Keratinocyte (primary cell): ENCODE measurements at regions not wholly inside any gene's neighbourhood (a gene's known extent, or its start where the extent isn't known, plus 50 kb on each side); places are given as distances from the start of the nearest gene placed in this dataset.

Source experiments
- DNase-seq: peaks from one replicate; pipeline ENCODE4 v3.0.0-alpha.2; 2011; ENCODE audit warnings: low read depth, missing footprints, low spot score
- FAIRE-seq: peaks from 2 replicates; lab custom pipeline; 2011; peaks lifted over from hg19 to GRCh38; lab: Jason Lieb, UNC
- H2AFZ ChIP-seq: 2 replicates; pipeline ENCODE4 v1.6.0; 2012; ENCODE audit warnings: low read length, control low read depth, inconsistent platforms; ENCODE audit not compliant: control insufficient read depth
- H3K27ac ChIP-seq: 2 replicates; pipeline ENCODE4 v1.5.1; 2011; ENCODE audit warnings: low read length; ENCODE audit not compliant: control insufficient read depth, insufficient read depth
- H3K27me3 ChIP-seq: 3 replicates; pipeline ENCODE4 v1.6.0; 2011; ENCODE audit warnings: low read length; ENCODE audit not compliant: control insufficient read depth, insufficient read depth; ENCODE audit errors: extremely low read depth
- H3K36me3 ChIP-seq, 2 experiments: 2 replicates in 1 of 2; 3 replicates in 1 of 2; pipeline ENCODE4 v1.5.1; 2011; ENCODE audit warnings: low read length in 2 of 2, mild to moderate bottlenecking in 1 of 2; ENCODE audit not compliant: control insufficient read depth in 2 of 2, insufficient read depth in 2 of 2; ENCODE audit errors: extremely low read depth in 1 of 2
- H3K4me1 ChIP-seq: 3 replicates; pipeline ENCODE4 v1.5.1; 2011; ENCODE audit warnings: low read length; ENCODE audit not compliant: control insufficient read depth, insufficient read depth; ENCODE audit errors: extremely low read depth
- H3K4me2 ChIP-seq: 3 replicates; pipeline ENCODE4 v1.6.0; 2011; ENCODE audit warnings: low read depth, low read length; ENCODE audit not compliant: control insufficient read depth, insufficient read depth; ENCODE audit errors: extremely low read depth
- H3K4me3 ChIP-seq, 3 experiments: fragments of 200-600 bp in 1 of 3; sonication (generic) in 1 of 3; 2 replicates in 2 of 3; 3 replicates in 1 of 3; pipeline ENCODE4 v1.5.1; 2011 to 2016; ENCODE audit warnings: low read length in 3 of 3, mild to moderate bottlenecking in 3 of 3, control low read depth in 2 of 3, inconsistent platforms in 1 of 3, low read depth in 1 of 3, mixed read lengths in 1 of 3, mixed run types in 1 of 3, moderate library complexity in 1 of 3; ENCODE audit not compliant: control insufficient read depth in 2 of 3, insufficient read depth in 2 of 3; ENCODE audit errors: extremely low read depth in 1 of 3
- H3K79me2 ChIP-seq: 2 replicates; pipeline ENCODE4 v1.6.0; 2012; ENCODE audit warnings: low read length; ENCODE audit not compliant: control insufficient read depth, insufficient read depth
- H3K9ac ChIP-seq: 3 replicates; pipeline ENCODE4 v1.6.0; 2011; ENCODE audit warnings: low read length; ENCODE audit not compliant: control insufficient read depth, insufficient read depth; ENCODE audit errors: extremely low read depth
- H3K9me1 ChIP-seq: 3 replicates; pipeline ENCODE4 v1.6.0; 2011; ENCODE audit warnings: low read length; ENCODE audit not compliant: control insufficient read depth, insufficient read depth; ENCODE audit errors: extremely low read depth
- H3K9me3 ChIP-seq: 2 replicates; pipeline ENCODE4 v1.5.1; 2012; ENCODE audit warnings: low read depth, low read length; ENCODE audit not compliant: control insufficient read depth
- H4K20me1 ChIP-seq: 3 replicates; pipeline ENCODE4 v1.6.0; 2011; ENCODE audit warnings: low read length; ENCODE audit not compliant: control insufficient read depth, insufficient read depth; ENCODE audit errors: extremely low read depth
- EZH2 ChIP-seq: IDR thresholded peaks from one replicate; pipeline ENCODE4 v1.6.1; 2012; ENCODE audit warnings: inconsistent platforms, mild to moderate bottlenecking, low read length, moderate library complexity
- dilution Hi-C: fragments of 300-500 bp; cut with MboI; formaldehyde crosslinking; loops from one replicate; pipeline ENCODE4 v1.7.0; 2020; ENCODE audit warnings: low sequenced_read_pairs; ENCODE audit not compliant: extremely low pct_ligation_motif_present
- TF ChIP-seq, protein P1 (sequence below), 3 experiments: IDR thresholded peaks in 1 of 3; conservative IDR thresholded peaks in 1 of 3; optimal IDR thresholded peaks in 1 of 3; 2 replicates in 2 of 3; 3 replicates in 1 of 3; pipeline versions ENCODE3 to v1.5.1; 2011; ENCODE audit warnings: low read length in 3 of 3, mild to moderate bottlenecking in 3 of 3, moderate library complexity in 2 of 3, control low read depth in 1 of 3, inconsistent platforms in 1 of 3; ENCODE audit not compliant: insufficient read depth in 2 of 3; ENCODE audit errors: extremely low read depth in 1 of 3

DNA sequence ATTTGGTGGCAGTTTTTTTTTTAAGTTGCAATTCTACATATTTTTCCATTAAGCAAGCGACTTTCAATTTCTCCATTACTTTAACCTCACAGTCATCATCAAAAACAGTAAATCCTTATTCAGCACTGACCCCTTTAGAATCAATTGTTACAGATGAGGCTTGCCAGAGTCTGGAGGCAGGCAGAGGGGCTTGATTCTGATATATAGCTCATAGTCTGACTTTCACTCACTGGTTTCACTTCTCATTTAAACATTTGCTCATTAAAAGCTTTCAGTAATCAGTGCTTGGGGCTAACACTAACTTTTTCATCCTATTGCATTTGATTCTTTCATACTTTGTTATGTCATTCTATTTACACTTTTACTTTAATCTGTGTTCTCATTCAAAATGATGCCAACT lies 88.4 kb downstream of the PYDC2 start:
- H3K36me3 ChIP-seq = no peaks in the 10 kb centered on the region
- H2AFZ ChIP-seq = no peak overlapping the region
- FAIRE-seq = no peak
- no peaks in the 10 kb centered on the region for H3K4me1 ChIP-seq
- no peaks in the 10 kb centered on the region for H3K9me3 ChIP-seq
- dilution Hi-C loops = no loop called here
- no peak overlapping the region for H3K27ac ChIP-seq
- H3K27me3 ChIP-seq = no peaks in the 10 kb centered on the region
- H3K79me2 ChIP-seq = no peaks in the 10 kb centered on the region
- H3K9me1 ChIP-seq = no peaks in the 10 kb centered on the region
- no peak for DNase-seq
- no peak overlapping the region for H3K9ac ChIP-seq
- H4K20me1 ChIP-seq = no peaks in the 10 kb centered on the region
- H3K4me2 ChIP-seq = no peak overlapping the region
- no peak for TF ChIP-seq EZH2
- no peak overlapping the region for H3K4me3 ChIP-seq

- no peaks in the 10 kb centered on the region for H4K20me1 ChIP-seq
- H3K4me2 ChIP-seq = no peak overlapping the region
- H3K4me3 ChIP-seq = no peak overlapping the region
- TF ChIP-seq EZH2 = no peak
- TF ChIP-seq, protein P1, sequence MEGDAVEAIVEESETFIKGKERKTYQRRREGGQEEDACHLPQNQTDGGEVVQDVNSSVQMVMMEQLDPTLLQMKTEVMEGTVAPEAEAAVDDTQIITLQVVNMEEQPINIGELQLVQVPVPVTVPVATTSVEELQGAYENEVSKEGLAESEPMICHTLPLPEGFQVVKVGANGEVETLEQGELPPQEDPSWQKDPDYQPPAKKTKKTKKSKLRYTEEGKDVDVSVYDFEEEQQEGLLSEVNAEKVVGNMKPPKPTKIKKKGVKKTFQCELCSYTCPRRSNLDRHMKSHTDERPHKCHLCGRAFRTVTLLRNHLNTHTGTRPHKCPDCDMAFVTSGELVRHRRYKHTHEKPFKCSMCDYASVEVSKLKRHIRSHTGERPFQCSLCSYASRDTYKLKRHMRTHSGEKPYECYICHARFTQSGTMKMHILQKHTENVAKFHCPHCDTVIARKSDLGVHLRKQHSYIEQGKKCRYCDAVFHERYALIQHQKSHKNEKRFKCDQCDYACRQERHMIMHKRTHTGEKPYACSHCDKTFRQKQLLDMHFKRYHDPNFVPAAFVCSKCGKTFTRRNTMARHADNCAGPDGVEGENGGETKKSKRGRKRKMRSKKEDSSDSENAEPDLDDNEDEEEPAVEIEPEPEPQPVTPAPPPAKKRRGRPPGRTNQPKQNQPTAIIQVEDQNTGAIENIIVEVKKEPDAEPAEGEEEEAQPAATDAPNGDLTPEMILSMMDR (optimal IDR thresholded peaks at IDR 0.05 in 1 of 3, IDR thresholded peaks at IDR 0.05 in 1 of 3, conservative IDR thresholded peaks at IDR 0.05 in 1 of 3; ENCODE audit: extremely low read depth in 1 of 3, insufficient read depth in 2 of 3, low read length in 3 of 3) = no peak
- FAIRE-seq = no peak
- no peak for DNase-seq
- H3K36me3 ChIP-seq = no peaks in the 10 kb centered on the region
- H3K9me3 ChIP-seq = no peaks in the 10 kb centered on the region
- no peaks in the 10 kb centered on the region for H3K9me1 ChIP-seq
- dilution Hi-C loops = no loop called here
- no peak overlapping the region for H2AFZ ChIP-seq
- H3K4me1 ChIP-seq = no peaks in the 10 kb centered on the region
- H3K9ac ChIP-seq = no peak overlapping the region
- H3K79me2 ChIP-seq = no peaks in the 10 kb centered on the region
- H3K27me3 ChIP-seq = no peaks in the 10 kb centered on the region
- H3K27ac ChIP-seq = no peak overlapping the region
These were observed 94.1 kb downstream of the PYDC2 start for GRCh38 chr3:191555037-191555436.

DNA sequence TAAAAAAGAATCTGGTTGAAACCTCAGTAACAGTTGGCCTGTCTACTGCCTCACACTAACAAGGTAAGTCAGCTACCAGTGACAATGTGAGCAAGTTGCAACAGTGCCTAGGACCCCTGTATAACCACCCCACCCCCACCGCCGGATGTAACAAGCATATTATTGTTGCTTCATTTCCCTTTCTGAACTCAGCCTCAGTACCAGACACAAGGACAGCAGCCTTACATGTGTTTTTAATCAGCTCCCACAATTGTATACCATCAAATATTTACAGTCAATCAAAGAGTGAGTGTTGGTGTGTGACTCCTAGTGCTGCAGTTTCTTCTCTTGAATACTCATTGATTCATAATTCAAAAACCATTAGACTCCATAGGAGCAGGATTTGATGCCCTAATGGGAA lies 96.4 kb downstream of the PYDC2 start:
- TF ChIP-seq EZH2 = no peak
- TF ChIP-seq, protein P1 (optimal IDR thresholded peaks at IDR 0.05 in 1 of 3, IDR thresholded peaks at IDR 0.05 in 1 of 3, conservative IDR thresholded peaks at IDR 0.05 in 1 of 3; ENCODE audit: extremely low read depth in 1 of 3, insufficient read depth in 2 of 3, low read length in 3 of 3) = no peak
- H3K27ac ChIP-seq = no peak overlapping the region
- H3K79me2 ChIP-seq = no peaks in the 10 kb centered on the region
- FAIRE-seq = no peak
- no peaks in the 10 kb centered on the region for H3K9me3 ChIP-seq
- no peaks in the 10 kb centered on the region for H3K36me3 ChIP-seq
- H3K4me2 ChIP-seq = no peak overlapping the region
- H3K4me1 ChIP-seq = no peaks in the 10 kb centered on the region
- no peak overlapping the region for H2AFZ ChIP-seq
- no peaks in the 10 kb centered on the region for H4K20me1 ChIP-seq
- DNase-seq = no peak
- no peak overlapping the region for H3K4me3 ChIP-seq
- no peak overlapping the region for H3K9ac ChIP-seq
- H3K9me1 ChIP-seq = no peaks in the 10 kb centered on the region
- H3K27me3 ChIP-seq = no peaks in the 10 kb centered on the region
- dilution Hi-C loops = no loop called here
